IMR-90 (cell line): ENCODE measurements at regions not wholly inside any gene's neighbourhood (a gene's known extent, or its start where the extent isn't known, plus 50 kb on each side); places are given as distances from the start of the nearest gene placed in this dataset.

ENCODE experiments used
- ATAC-seq: fragments of 200-7000 bp; cut with Tn5 transposase; 2 replicates; pipeline ENCODE4 v1.9.1; 2020; ENCODE audit warnings: low read depth, mild to moderate bottlenecking, moderate library complexity
- BruUV-seq: library from RNA; stranded (reverse); fragments of 400-500 nt; replicated peaks from 2 replicates; lab custom pipeline; 2021; lab: Mats Ljungman, UMichigan
- CTCF ChIA-PET: fragments of 300-600 bp; formaldehyde crosslinking; extraction: SDS; loops from one replicate; lab custom pipeline; 2021; ENCODE audit warnings: antibody characterized with exemption; lab: Yijun Ruan, JAX
- POLR2A ChIA-PET: fragments of 300-600 bp; sonication (Branson Sonifier 250); formaldehyde crosslinking; loops from one replicate; lab custom pipeline; 2022; ENCODE audit warnings: antibody characterized with exemption; ENCODE audit not compliant: unreplicated experiment; lab: Charles Lee
- DNase-seq: peaks from one replicate; pipeline ENCODE4 v3.0.0; 2013
- H2AFZ ChIP-seq: replicated peaks from 2 replicates; pipeline ENCODE3; 2013; ENCODE audit warnings: low read length, mild to moderate bottlenecking; ENCODE audit not compliant: poor library complexity
- H2AK5ac ChIP-seq: 2 replicates; pipeline ENCODE4 v1.6.1; 2013; ENCODE audit warnings: low read depth, low read length, inconsistent platforms
- H2AK9ac ChIP-seq: replicated peaks from 2 replicates; pipeline ENCODE3; 2013; ENCODE audit warnings: mild to moderate bottlenecking, low read depth, low read length, moderate library complexity; ENCODE audit not compliant: poor library complexity
- H2BK120ac ChIP-seq: 2 replicates; pipeline ENCODE4 v1.6.1; 2013; ENCODE audit warnings: low read depth, low read length, inconsistent platforms
- H2BK15ac ChIP-seq: 3 replicates; pipeline ENCODE4 v1.6.1; 2013; ENCODE audit warnings: low read depth, low read length, inconsistent platforms
- H2BK20ac ChIP-seq: 2 replicates; pipeline ENCODE4 v1.6.1; 2013; ENCODE audit warnings: low read depth, mild to moderate bottlenecking, inconsistent platforms, low read length, moderate library complexity
- H2BK5ac ChIP-seq: 2 replicates; pipeline ENCODE4 v1.6.1; 2013; ENCODE audit warnings: mild to moderate bottlenecking, low read depth, low read length, inconsistent platforms; ENCODE audit not compliant: poor library complexity, severe bottlenecking
- H3K14ac ChIP-seq: replicated peaks from 2 replicates; pipeline ENCODE4 v1.6.1; 2013; ENCODE audit warnings: low read depth, low read length, inconsistent platforms
- H3K18ac ChIP-seq: 2 replicates; pipeline ENCODE4 v1.6.1; 2013; ENCODE audit warnings: low read depth, low read length, control low read depth
- H3K23ac ChIP-seq: 2 replicates; pipeline ENCODE4 v1.6.1; 2013; ENCODE audit warnings: low read depth, low read length, inconsistent platforms
- H3K27ac ChIP-seq: 2 replicates; pipeline ENCODE4 v1.5.1; 2013; ENCODE audit warnings: mild to moderate bottlenecking, control low read depth, low read length; ENCODE audit not compliant: insufficient read depth
- H3K27me3 ChIP-seq: 2 replicates; pipeline ENCODE4 v1.6.1; 2013; ENCODE audit warnings: low read length; ENCODE audit not compliant: control insufficient read depth, insufficient read depth
- H3K36me3 ChIP-seq: 2 replicates; pipeline ENCODE4 v1.6.1; 2013; ENCODE audit warnings: low read length, mixed read lengths; ENCODE audit not compliant: control insufficient read depth, insufficient read depth
- H3K4ac ChIP-seq: 2 replicates; pipeline ENCODE4 v1.6.1; 2013; ENCODE audit warnings: low read depth, low read length, inconsistent platforms
- H3K4me1 ChIP-seq: 2 replicates; pipeline ENCODE4 v1.6.1; 2013; ENCODE audit warnings: low read length, mixed read lengths; ENCODE audit not compliant: control insufficient read depth, insufficient read depth
- H3K4me2 ChIP-seq: 2 replicates; pipeline ENCODE4 v1.6.1; 2013; ENCODE audit warnings: low read depth, mild to moderate bottlenecking, control low read depth, low read length, moderate library complexity
- H3K4me3 ChIP-seq: 2 replicates; pipeline ENCODE4 v1.5.1; 2013; ENCODE audit warnings: low read depth, mild to moderate bottlenecking, control low read depth, low read length, moderate library complexity; ENCODE audit not compliant: insufficient read depth
- H3K56ac ChIP-seq: 2 replicates; pipeline ENCODE4 v1.6.1; 2013; ENCODE audit warnings: low read length, inconsistent platforms; ENCODE audit not compliant: insufficient read depth; ENCODE audit errors: extremely low read depth
- H3K79me1 ChIP-seq, 2 experiments: 2 replicates each; pipeline ENCODE4 v1.6.1; 2013; ENCODE audit warnings: low read length in 2 of 2, inconsistent platforms in 1 of 2, low read depth in 1 of 2
- H3K9ac ChIP-seq: 2 replicates; pipeline ENCODE4 v1.6.1; 2013; ENCODE audit warnings: low read depth, low read length, control low read depth
- H3K9me1 ChIP-seq: 2 replicates; pipeline ENCODE4 v1.6.1; 2013; ENCODE audit warnings: low read length, inconsistent platforms; ENCODE audit not compliant: insufficient read depth
- H3K9me3 ChIP-seq: 2 replicates; pipeline ENCODE4 v1.6.1; 2013; ENCODE audit warnings: low read length; ENCODE audit not compliant: control insufficient read depth, insufficient read depth
- H4K20me1 ChIP-seq: 2 replicates; pipeline ENCODE4 v1.6.1; 2013; ENCODE audit warnings: low read length, inconsistent platforms; ENCODE audit not compliant: insufficient read depth
- H4K5ac ChIP-seq: 2 replicates; pipeline ENCODE4 v1.6.1; 2013; ENCODE audit warnings: mild to moderate bottlenecking, low read depth, low read length, control low read depth
- H4K8ac ChIP-seq, 2 experiments: 2 replicates each; pipeline ENCODE4 v1.6.1; 2013; ENCODE audit warnings: low read depth in 2 of 2, low read length in 2 of 2, control low read depth in 1 of 2, inconsistent platforms in 1 of 2
- H4K91ac ChIP-seq: 2 replicates; pipeline ENCODE4 v1.6.1; 2013; ENCODE audit warnings: low read depth, low read length, inconsistent platforms; ENCODE audit not compliant: insufficient read depth
- BHLHE40 ChIP-seq: fragments of 150-350 bp; IDR thresholded peaks from 2 replicates; pipeline ENCODE4 v1.6.1; 2016; ENCODE audit warnings: mild to moderate bottlenecking, low read depth, low read length
- CEBPB ChIP-seq: IDR thresholded peaks from 2 replicates; pipeline ENCODE4 v1.6.1; 2012; ENCODE audit warnings: low read depth, low read length, improper control_type of control experiment
- ELK1 ChIP-seq: fragments of 150-350 bp; IDR thresholded peaks from 2 replicates; pipeline ENCODE4 v1.6.1; 2016; ENCODE audit warnings: low read depth, mild to moderate bottlenecking, low read length, moderate library complexity, borderline replicate concordance
- WGBS, 2 experiments: methylation state at CpG; one replicate each; pipeline versions ENCODE4 v1.1.5 to v1.1.7; 2013; ENCODE audit warnings: missing lambda C conversion rate in 2 of 2; ENCODE audit not compliant: insufficient read length in 1 of 2; ENCODE audit errors: extremely low coverage in 2 of 2; 5-methylcytosine and 5-hydroxymethylcytosine counted together
- dilution Hi-C: fragments of 300-500 bp; cut with HindIII; formaldehyde crosslinking; loops from one replicate; pipeline ENCODE4 v1.14.3; 2018; ENCODE audit warnings: low sequenced_read_pairs; ENCODE audit not compliant: unreplicated experiment
- in situ Hi-C: fragments of 300-500 bp; cut with MboI; formaldehyde crosslinking; loops from 3 replicates; pipeline ENCODE4 v1.14.3; 2019; ENCODE audit warnings: low sequenced_read_pairs, inconsistent platforms, mixed read lengths
- intact Hi-C: fragments of 100-400 bp; cut with micrococcal nuclease; formaldehyde crosslinking; loops from 2 replicates; pipeline ENCODE4 v1.10.0; 2022

GRCh38 chr10:120085096-120085796 lies 192.7 kb downstream of the SEC23IP start:
- H4K91ac ChIP-seq: no peak overlapping the region
- no CpG with 5 or more reads among the region's 5 CpGs for WGBS, 2 experiments
- no peak for DNase-seq
- ChIA-PET POLR2A (no interaction called here), CTCF (no interaction called here)
- ATAC-seq: no peak
- no peaks in the 10 kb centered on the region; the same call in 1 of the 2 replicates for H3K9me3 ChIP-seq
- no peaks in the 10 kb centered on the region for H3K79me1 ChIP-seq
- no peaks in the 10 kb centered on the region for H3K4me1 ChIP-seq
- intact Hi-C loops (no loop called here), dilution Hi-C loops (no loop called here), in situ Hi-C loops (no loop called here)
- no peak overlapping the region for H2AK5ac ChIP-seq
- no peaks in the 10 kb centered on the region for H3K27me3 ChIP-seq
- no peak overlapping the region for H3K4me3 ChIP-seq
- H4K8ac ChIP-seq: no peak overlapping the region
- no peak overlapping the region for H3K9ac ChIP-seq
- H2BK120ac ChIP-seq: no peak overlapping the region
- H4K20me1 ChIP-seq: no peaks in the 10 kb centered on the region
- no TSS peak for BruUV-seq
- no peak overlapping the region for H2AFZ ChIP-seq
- H3K36me3 ChIP-seq: no peaks in the 10 kb centered on the region
- no peak overlapping the region for H3K18ac ChIP-seq
- H3K4ac ChIP-seq: no peak overlapping the region
- TF ChIP-seq BHLHE40 (no peak), ELK1 (no peak), CEBPB (no peak)
- no peaks in the 10 kb centered on the region for H3K9me1 ChIP-seq
- no peak overlapping the region for H3K4me2 ChIP-seq
- H4K5ac ChIP-seq: no peak overlapping the region
- H2BK15ac ChIP-seq: no peak overlapping the region
- no peak overlapping the region for H2BK5ac ChIP-seq
- no peak overlapping the region for H2BK20ac ChIP-seq
- no peak overlapping the region for H2AK9ac ChIP-seq
- no peak overlapping the region for H3K14ac ChIP-seq
- no peak overlapping the region for H3K27ac ChIP-seq
- no peak overlapping the region for H3K56ac ChIP-seq
- H3K23ac ChIP-seq: no peak overlapping the region
